WTC11 (cell line): ENCODE measurements at regions not wholly inside any gene's neighbourhood (a gene's known extent, or its start where the extent isn't known, plus 50 kb on each side); places are given as distances from the start of the nearest gene placed in this dataset.

Experiments used
- ATAC-seq: fragments of 200-7000 bp; cut with Tn5 transposase; 2 replicates; pipeline ENCODE4 v1.10.0; 2021; ENCODE audit warnings: mild to moderate bottlenecking, moderate library complexity
- CTCF ChIA-PET: fragments of 300-600 bp; sonication (Branson Sonifier 250); formaldehyde crosslinking; loops from one replicate; lab custom pipeline; 2021; ENCODE audit warnings: antibody characterized with exemption; lab: Charles Lee
- POLR2A ChIA-PET: fragments of 350-600 bp; sonication (Branson Sonifier 250); formaldehyde crosslinking; loops from one replicate; lab custom pipeline; 2021; ENCODE audit warnings: antibody characterized with exemption; lab: Charles Lee
- DNase-seq: peaks from one replicate; pipeline ENCODE4 v3.0.0; 2021; ENCODE audit warnings: low spot score
- H3K27ac Mint-ChIP-seq: 2 replicates; pipeline ENCODE4 v1.8.0; 2021; ENCODE audit warnings: mixed read lengths
- H3K27me3 Mint-ChIP-seq: 2 replicates; pipeline ENCODE4 v1.8.0; 2021; ENCODE audit warnings: low read depth, mild to moderate bottlenecking, moderate library complexity, mixed read lengths
- H3K36me3 Mint-ChIP-seq: 2 replicates; pipeline ENCODE4 v1.8.0; 2021; ENCODE audit warnings: mixed read lengths
- H3K4me1 Mint-ChIP-seq: 2 replicates; pipeline ENCODE4 v1.8.0; 2022; ENCODE audit warnings: mixed read lengths
- H3K4me3 Mint-ChIP-seq: 2 replicates; pipeline ENCODE4 v1.8.0; 2021; ENCODE audit warnings: mild to moderate bottlenecking, moderate library complexity, mixed read lengths
- H3K9me3 Mint-ChIP-seq: 2 replicates; pipeline ENCODE4 v1.8.0; 2021; ENCODE audit warnings: mixed read lengths
- CBFB ChIP-seq: sonication (generic); formaldehyde crosslinking; IDR thresholded peaks from 2 replicates; pipeline ENCODE4 v1.8.1; 2022; ENCODE audit warnings: mild to moderate bottlenecking, low read depth, missing genetic modification reagents
- CREB1 ChIP-seq: sonication (generic); formaldehyde crosslinking; IDR thresholded peaks from 2 replicates; pipeline ENCODE4 v1.8.0; 2023; ENCODE audit warnings: mild to moderate bottlenecking, missing genetic modification reagents
- ELF4 ChIP-seq: sonication (generic); formaldehyde crosslinking; IDR thresholded peaks from 2 replicates; pipeline ENCODE4 v1.8.1; 2022; ENCODE audit warnings: low read depth, mild to moderate bottlenecking, moderate library complexity, missing genetic modification reagents
- GABPB1 ChIP-seq: sonication (generic); formaldehyde crosslinking; IDR thresholded peaks from 2 replicates; pipeline ENCODE4 v1.8.1; 2023; ENCODE audit warnings: mild to moderate bottlenecking, missing genetic modification reagents
- GTF2I ChIP-seq: fragments of 250-450 bp; sonication (Bioruptor Pico); conservative IDR thresholded peaks from 2 replicates; pipeline ENCODE4 v1.4.0; 2021; ENCODE audit warnings: mild to moderate bottlenecking
- MXD4 ChIP-seq: fragments of 250-450 bp; sonication (Bioruptor Pico); IDR thresholded peaks from 2 replicates; pipeline ENCODE4 v1.8.0; 2021; ENCODE audit warnings: mild to moderate bottlenecking, moderate library complexity, borderline replicate concordance
- NR1H2 ChIP-seq: sonication (generic); formaldehyde crosslinking; IDR thresholded peaks from 2 replicates; pipeline ENCODE4 v1.9.0; 2021; ENCODE audit warnings: mild to moderate bottlenecking, moderate library complexity, missing genetic modification reagents
- SMAD4 ChIP-seq: sonication (generic); formaldehyde crosslinking; IDR thresholded peaks from 2 replicates; pipeline ENCODE4 v1.8.0; 2022; ENCODE audit warnings: mild to moderate bottlenecking, missing genetic modification reagents
- SOX15 ChIP-seq: fragments of 250-450 bp; sonication (Bioruptor Pico); IDR thresholded peaks from 2 replicates; pipeline ENCODE4 v1.9.0; 2021; ENCODE audit warnings: mild to moderate bottlenecking
- TEAD4 ChIP-seq: sonication (generic); formaldehyde crosslinking; IDR thresholded peaks from 2 replicates; pipeline ENCODE4 v1.8.0; 2022; ENCODE audit warnings: mild to moderate bottlenecking, missing genetic modification reagents
- ZBTB21 ChIP-seq: sonication (generic); formaldehyde crosslinking; IDR thresholded peaks from 2 replicates; pipeline ENCODE4 v1.8.1; 2023; ENCODE audit warnings: mild to moderate bottlenecking, missing genetic modification reagents, borderline replicate concordance
- ZNF121 ChIP-seq: sonication (generic); formaldehyde crosslinking; IDR thresholded peaks from 2 replicates; pipeline ENCODE4 v1.8.0; 2023; ENCODE audit warnings: missing genetic modification reagents
- ZNF232 ChIP-seq: sonication (generic); formaldehyde crosslinking; IDR thresholded peaks from 2 replicates; pipeline ENCODE4 v1.8.0; 2022; ENCODE audit warnings: mild to moderate bottlenecking, missing genetic modification reagents
- ZNF423 ChIP-seq: fragments of 250-450 bp; sonication (Bioruptor Pico); IDR thresholded peaks from 2 replicates; pipeline ENCODE4 v2.1.2; 2022; ENCODE audit warnings: mild to moderate bottlenecking, moderate library complexity
- TF ChIP-seq, protein P1 (sequence below): sonication (generic); formaldehyde crosslinking; IDR thresholded peaks from 2 replicates; pipeline ENCODE4 v1.8.1; 2023; ENCODE audit warnings: mild to moderate bottlenecking, moderate library complexity, missing genetic modification reagents
- TF ChIP-seq, protein P2 (sequence below): sonication (generic); formaldehyde crosslinking; IDR thresholded peaks from 2 replicates; pipeline ENCODE4 v1.8.0; 2022; ENCODE audit warnings: mild to moderate bottlenecking, missing genetic modification reagents
- TF ChIP-seq, protein P3 (sequence below): fragments of 250-450 bp; sonication (Bioruptor Pico); IDR thresholded peaks from 2 replicates; pipeline ENCODE4 v1.9.0; 2021; ENCODE audit warnings: mild to moderate bottlenecking
- TF ChIP-seq, protein P4 (sequence below): sonication (generic); formaldehyde crosslinking; IDR thresholded peaks from 2 replicates; pipeline ENCODE4 v1.8.0; 2023; ENCODE audit warnings: mild to moderate bottlenecking, missing genetic modification reagents
- TF ChIP-seq, protein P5 (sequence below): sonication (generic); formaldehyde crosslinking; IDR thresholded peaks from 2 replicates; pipeline ENCODE4 v1.8.1; 2023; ENCODE audit warnings: mild to moderate bottlenecking, missing genetic modification reagents
- TF ChIP-seq, protein P6 (sequence below): sonication (generic); formaldehyde crosslinking; IDR thresholded peaks from 2 replicates; pipeline ENCODE4 v1.8.0; 2022; ENCODE audit warnings: mild to moderate bottlenecking, missing genetic modification reagents
- TF ChIP-seq, protein P7 (sequence below): sonication (generic); formaldehyde crosslinking; IDR thresholded peaks from 2 replicates; pipeline ENCODE4 v1.8.0; 2023; ENCODE audit warnings: missing genetic modification reagents

DNA sequence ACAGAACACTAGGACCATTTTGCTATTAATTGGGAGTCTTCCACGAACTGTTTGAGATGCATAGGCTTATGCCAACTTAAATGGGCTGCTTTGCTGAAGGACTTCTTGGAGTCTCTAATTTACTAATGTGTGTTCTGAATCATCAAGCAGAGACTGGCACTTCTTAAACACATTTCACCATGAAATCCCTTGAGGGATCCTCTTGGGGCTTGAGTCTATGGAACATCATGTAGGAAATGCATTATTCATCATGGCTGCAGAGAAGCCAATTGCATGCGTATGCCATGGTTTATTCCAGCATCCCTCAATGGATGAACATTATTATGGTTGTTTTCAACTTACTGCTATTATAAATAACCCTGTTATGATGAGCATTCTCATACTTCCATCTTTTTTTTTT, 73.4 kb downstream of the FGD2 start:
- H3K4me3 Mint-ChIP-seq: no peak overlapping the region
- DNase-seq (no peak), ATAC-seq (no peak)
- CTCF ChIA-PET: interaction anchor here (0.6 to 1.4 kb wide), 5 partner anchors 17 to 94 kb away, joined by 3 to 4 read pairs (median 3); no protein-coding TSS in a partner anchor
- H3K36me3 Mint-ChIP-seq: no peaks in the 10 kb centered on the region
- peaks cover 22% of the 10 kb centered on the region for H3K4me1 Mint-ChIP-seq
- no peak overlapping the region for H3K27ac Mint-ChIP-seq
- no peak for TF ChIP-seq GABPB1
- TF ChIP-seq, protein P1, sequence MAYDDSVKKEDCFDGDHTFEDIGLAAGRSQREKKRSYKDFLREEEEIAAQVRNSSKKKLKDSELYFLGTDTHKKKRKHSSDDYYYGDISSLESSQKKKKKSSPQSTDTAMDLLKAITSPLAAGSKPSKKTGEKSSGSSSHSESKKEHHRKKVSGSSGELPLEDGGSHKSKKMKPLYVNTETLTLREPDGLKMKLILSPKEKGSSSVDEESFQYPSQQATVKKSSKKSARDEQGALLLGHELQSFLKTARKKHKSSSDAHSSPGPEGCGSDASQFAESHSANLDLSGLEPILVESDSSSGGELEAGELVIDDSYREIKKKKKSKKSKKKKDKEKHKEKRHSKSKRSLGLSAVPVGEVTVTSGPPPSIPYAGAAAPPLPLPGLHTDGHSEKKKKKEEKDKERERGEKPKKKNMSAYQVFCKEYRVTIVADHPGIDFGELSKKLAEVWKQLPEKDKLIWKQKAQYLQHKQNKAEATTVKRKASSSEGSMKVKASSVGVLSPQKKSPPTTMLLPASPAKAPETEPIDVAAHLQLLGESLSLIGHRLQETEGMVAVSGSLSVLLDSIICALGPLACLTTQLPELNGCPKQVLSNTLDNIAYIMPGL (CRISPR knock-in tag): no peak
- TF ChIP-seq SMAD4 (CRISPR knock-in tag): no peak
- no peak for TF ChIP-seq ZNF423 (CRISPR knock-in tag)
- TF ChIP-seq CBFB (CRISPR knock-in tag): no peak
- no peak for TF ChIP-seq ZNF232 (CRISPR knock-in tag)
- no peak for TF ChIP-seq SOX15
- POLR2A ChIA-PET: interaction anchor here (1.2 kb wide), 1 partner anchor 26 kb away, joined by 4 read pairs; no protein-coding TSS in a partner anchor
- no peaks in the 10 kb centered on the region for H3K9me3 Mint-ChIP-seq
- no peaks in the 10 kb centered on the region for H3K27me3 Mint-ChIP-seq

DNA sequence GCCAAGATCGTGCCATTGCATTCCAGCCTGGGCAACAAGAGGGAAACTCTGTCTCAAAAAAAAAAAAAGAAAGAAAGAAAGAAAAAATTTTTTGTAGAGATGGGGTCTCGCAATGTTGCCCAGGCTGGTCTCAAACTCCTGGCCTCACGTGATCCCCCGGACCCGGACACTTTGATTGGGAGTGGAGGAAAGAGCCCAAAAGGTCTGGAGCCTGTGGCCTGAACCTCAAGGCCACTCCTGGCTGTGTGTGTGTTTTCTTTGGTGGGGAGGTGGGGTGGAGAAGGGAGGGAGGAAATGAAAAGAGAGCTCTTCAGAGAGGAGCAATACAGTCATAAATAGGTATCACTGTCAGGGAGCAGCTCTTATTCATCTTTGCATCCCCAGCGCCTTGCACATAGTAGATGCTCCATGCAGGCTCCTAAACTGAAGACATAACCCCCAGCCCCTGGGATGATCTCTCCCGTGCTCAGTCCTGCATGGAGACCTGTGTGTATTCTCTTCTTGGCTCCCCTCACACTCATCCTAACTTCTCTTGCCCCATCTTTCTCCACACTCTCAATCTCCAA, 75.7 kb downstream of the FGD2 start:
- no peak for TF ChIP-seq MXD4 (CRISPR knock-in tag)
- TF ChIP-seq TEAD4 (CRISPR knock-in tag): no peak
- TF ChIP-seq NR1H2 (CRISPR knock-in tag): no peak
- no peak for TF ChIP-seq GABPB1
- TF ChIP-seq, protein P2, sequence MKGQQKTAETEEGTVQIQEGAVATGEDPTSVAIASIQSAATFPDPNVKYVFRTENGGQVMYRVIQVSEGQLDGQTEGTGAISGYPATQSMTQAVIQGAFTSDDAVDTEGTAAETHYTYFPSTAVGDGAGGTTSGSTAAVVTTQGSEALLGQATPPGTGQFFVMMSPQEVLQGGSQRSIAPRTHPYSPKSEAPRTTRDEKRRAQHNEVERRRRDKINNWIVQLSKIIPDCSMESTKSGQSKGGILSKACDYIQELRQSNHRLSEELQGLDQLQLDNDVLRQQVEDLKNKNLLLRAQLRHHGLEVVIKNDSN: no peak
- TF ChIP-seq, protein P3, sequence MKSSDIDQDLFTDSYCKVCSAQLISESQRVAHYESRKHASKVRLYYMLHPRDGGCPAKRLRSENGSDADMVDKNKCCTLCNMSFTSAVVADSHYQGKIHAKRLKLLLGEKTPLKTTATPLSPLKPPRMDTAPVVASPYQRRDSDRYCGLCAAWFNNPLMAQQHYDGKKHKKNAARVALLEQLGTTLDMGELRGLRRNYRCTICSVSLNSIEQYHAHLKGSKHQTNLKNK (CRISPR knock-in tag): no peak
- TF ChIP-seq GTF2I: no peak
- TF ChIP-seq, protein P4, sequence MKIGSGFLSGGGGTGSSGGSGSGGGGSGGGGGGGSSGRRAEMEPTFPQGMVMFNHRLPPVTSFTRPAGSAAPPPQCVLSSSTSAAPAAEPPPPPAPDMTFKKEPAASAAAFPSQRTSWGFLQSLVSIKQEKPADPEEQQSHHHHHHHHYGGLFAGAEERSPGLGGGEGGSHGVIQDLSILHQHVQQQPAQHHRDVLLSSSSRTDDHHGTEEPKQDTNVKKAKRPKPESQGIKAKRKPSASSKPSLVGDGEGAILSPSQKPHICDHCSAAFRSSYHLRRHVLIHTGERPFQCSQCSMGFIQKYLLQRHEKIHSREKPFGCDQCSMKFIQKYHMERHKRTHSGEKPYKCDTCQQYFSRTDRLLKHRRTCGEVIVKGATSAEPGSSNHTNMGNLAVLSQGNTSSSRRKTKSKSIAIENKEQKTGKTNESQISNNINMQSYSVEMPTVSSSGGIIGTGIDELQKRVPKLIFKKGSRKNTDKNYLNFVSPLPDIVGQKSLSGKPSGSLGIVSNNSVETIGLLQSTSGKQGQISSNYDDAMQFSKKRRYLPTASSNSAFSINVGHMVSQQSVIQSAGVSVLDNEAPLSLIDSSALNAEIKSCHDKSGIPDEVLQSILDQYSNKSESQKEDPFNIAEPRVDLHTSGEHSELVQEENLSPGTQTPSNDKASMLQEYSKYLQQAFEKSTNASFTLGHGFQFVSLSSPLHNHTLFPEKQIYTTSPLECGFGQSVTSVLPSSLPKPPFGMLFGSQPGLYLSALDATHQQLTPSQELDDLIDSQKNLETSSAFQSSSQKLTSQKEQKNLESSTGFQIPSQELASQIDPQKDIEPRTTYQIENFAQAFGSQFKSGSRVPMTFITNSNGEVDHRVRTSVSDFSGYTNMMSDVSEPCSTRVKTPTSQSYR (CRISPR knock-in tag): no peak
- TF ChIP-seq, protein P5, sequence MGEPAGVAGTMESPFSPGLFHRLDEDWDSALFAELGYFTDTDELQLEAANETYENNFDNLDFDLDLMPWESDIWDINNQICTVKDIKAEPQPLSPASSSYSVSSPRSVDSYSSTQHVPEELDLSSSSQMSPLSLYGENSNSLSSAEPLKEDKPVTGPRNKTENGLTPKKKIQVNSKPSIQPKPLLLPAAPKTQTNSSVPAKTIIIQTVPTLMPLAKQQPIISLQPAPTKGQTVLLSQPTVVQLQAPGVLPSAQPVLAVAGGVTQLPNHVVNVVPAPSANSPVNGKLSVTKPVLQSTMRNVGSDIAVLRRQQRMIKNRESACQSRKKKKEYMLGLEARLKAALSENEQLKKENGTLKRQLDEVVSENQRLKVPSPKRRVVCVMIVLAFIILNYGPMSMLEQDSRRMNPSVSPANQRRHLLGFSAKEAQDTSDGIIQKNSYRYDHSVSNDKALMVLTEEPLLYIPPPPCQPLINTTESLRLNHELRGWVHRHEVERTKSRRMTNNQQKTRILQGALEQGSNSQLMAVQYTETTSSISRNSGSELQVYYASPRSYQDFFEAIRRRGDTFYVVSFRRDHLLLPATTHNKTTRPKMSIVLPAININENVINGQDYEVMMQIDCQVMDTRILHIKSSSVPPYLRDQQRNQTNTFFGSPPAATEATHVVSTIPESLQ (CRISPR knock-in tag): no peak
- TF ChIP-seq, protein P1 (CRISPR knock-in tag): no peak
- TF ChIP-seq ZBTB21 (CRISPR knock-in tag): no peak
- TF ChIP-seq CREB1 (CRISPR knock-in tag): no peak
- no peak for TF ChIP-seq ELF4 (CRISPR knock-in tag)
- TF ChIP-seq, protein P6, sequence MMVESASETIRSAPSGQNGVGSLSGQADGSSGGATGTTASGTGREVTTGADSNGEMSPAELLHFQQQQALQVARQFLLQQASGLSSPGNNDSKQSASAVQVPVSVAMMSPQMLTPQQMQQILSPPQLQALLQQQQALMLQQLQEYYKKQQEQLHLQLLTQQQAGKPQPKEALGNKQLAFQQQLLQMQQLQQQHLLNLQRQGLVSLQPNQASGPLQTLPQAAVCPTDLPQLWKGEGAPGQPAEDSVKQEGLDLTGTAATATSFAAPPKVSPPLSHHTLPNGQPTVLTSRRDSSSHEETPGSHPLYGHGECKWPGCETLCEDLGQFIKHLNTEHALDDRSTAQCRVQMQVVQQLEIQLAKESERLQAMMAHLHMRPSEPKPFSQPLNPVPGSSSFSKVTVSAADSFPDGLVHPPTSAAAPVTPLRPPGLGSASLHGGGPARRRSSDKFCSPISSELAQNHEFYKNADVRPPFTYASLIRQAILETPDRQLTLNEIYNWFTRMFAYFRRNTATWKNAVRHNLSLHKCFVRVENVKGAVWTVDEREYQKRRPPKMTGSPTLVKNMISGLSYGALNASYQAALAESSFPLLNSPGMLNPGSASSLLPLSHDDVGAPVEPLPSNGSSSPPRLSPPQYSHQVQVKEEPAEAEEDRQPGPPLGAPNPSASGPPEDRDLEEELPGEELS (CRISPR knock-in tag): no peak
- TF ChIP-seq, protein P7, sequence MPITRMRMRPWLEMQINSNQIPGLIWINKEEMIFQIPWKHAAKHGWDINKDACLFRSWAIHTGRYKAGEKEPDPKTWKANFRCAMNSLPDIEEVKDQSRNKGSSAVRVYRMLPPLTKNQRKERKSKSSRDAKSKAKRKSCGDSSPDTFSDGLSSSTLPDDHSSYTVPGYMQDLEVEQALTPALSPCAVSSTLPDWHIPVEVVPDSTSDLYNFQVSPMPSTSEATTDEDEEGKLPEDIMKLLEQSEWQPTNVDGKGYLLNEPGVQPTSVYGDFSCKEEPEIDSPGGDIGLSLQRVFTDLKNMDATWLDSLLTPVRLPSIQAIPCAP (CRISPR knock-in tag): no peak
- TF ChIP-seq ZNF121 (CRISPR knock-in tag): no peak
- no peaks in the 10 kb centered on the region for H3K27me3 Mint-ChIP-seq
- H3K9me3 Mint-ChIP-seq: peaks cover 3% of the 10 kb centered on the region; the same call in 1 of the 2 replicates
- H3K27ac Mint-ChIP-seq: no peak overlapping the region
- DNase-seq (no peak), ATAC-seq (no peak)
- ChIA-PET CTCF (interaction anchor here (0.6 kb wide), 1 partner anchor 1559 kb away, joined by 3 read pairs; no protein-coding TSS in a partner anchor), POLR2A (no interaction called here)
- peaks cover 21% of the 10 kb centered on the region for H3K4me1 Mint-ChIP-seq
- no peaks in the 10 kb centered on the region for H3K36me3 Mint-ChIP-seq
- H3K4me3 Mint-ChIP-seq: no peak overlapping the region
